Mesenchymal stem cell (in vitro differentiated cells and primary cell): ENCODE measurements at regions not wholly inside any gene's neighbourhood (a gene's known extent, or its start where the extent isn't known, plus 50 kb on each side); places are given as distances from the start of the nearest gene placed in this dataset.

Experiments
- DNase-seq: peaks from one replicate; pipeline ENCODE4 v3.0.0-alpha.2; 2013
- H2AFZ ChIP-seq: one replicate; pipeline ENCODE4 v1.6.1; 2013; ENCODE audit warnings: low read depth, mild to moderate bottlenecking, control low read depth, inconsistent platforms, low read length, moderate library complexity
- H2AK5ac ChIP-seq: 2 replicates; pipeline ENCODE4 v1.6.1; 2013; ENCODE audit warnings: low read length, moderate library complexity, mild to moderate bottlenecking, inconsistent platforms; ENCODE audit not compliant: severe bottlenecking
- H2BK120ac ChIP-seq: one replicate; pipeline ENCODE4 v1.6.1; 2013; ENCODE audit warnings: low read depth, mild to moderate bottlenecking, inconsistent platforms, low read length, moderate library complexity
- H2BK12ac ChIP-seq, 2 experiments: one replicate each; pipeline ENCODE4 v1.6.1; 2013; ENCODE audit warnings: inconsistent platforms in 2 of 2, low read length in 2 of 2, mild to moderate bottlenecking in 2 of 2, moderate library complexity in 2 of 2, control low read depth in 1 of 2
- H2BK15ac ChIP-seq: one replicate; pipeline ENCODE4 v1.6.1; 2013; ENCODE audit warnings: mild to moderate bottlenecking, low read depth, inconsistent platforms; ENCODE audit not compliant: poor library complexity, severe bottlenecking
- H2BK5ac ChIP-seq: 2 replicates; pipeline ENCODE4 v1.6.1; 2013; ENCODE audit warnings: low read depth, mild to moderate bottlenecking, low read length, control low read depth, inconsistent platforms; ENCODE audit not compliant: poor library complexity, severe bottlenecking
- H3K14ac ChIP-seq, 2 experiments: one replicate each; pipeline ENCODE4 v1.6.1; 2013; ENCODE audit warnings: inconsistent platforms in 2 of 2, low read length in 2 of 2, control low read depth in 1 of 2, mild to moderate bottlenecking in 1 of 2, moderate library complexity in 1 of 2
- H3K18ac ChIP-seq, 2 experiments: one replicate each; pipeline ENCODE4 v1.6.1; 2013; ENCODE audit warnings: inconsistent platforms in 2 of 2, low read length in 2 of 2, control low read depth in 1 of 2, low read depth in 1 of 2, mild to moderate bottlenecking in 1 of 2
- H3K23ac ChIP-seq, 2 experiments: one replicate each; pipeline ENCODE4 v1.6.1; 2013; ENCODE audit warnings: inconsistent platforms in 2 of 2, low read length in 2 of 2, mild to moderate bottlenecking in 2 of 2, moderate library complexity in 2 of 2, control low read depth in 1 of 2
- H3K27ac ChIP-seq: 2 replicates; pipeline ENCODE4 v1.5.1; 2013; ENCODE audit warnings: mild to moderate bottlenecking, moderate library complexity, low read length, control low read depth, inconsistent platforms; ENCODE audit not compliant: poor library complexity, severe bottlenecking
- H3K27me3 ChIP-seq, 2 experiments: 2 replicates each; pipeline versions ENCODE4 v1.6.1 to v1.7.0; 2013; ENCODE audit warnings: low read length in 2 of 2, mild to moderate bottlenecking in 2 of 2, moderate library complexity in 2 of 2, control low read depth in 1 of 2, inconsistent platforms in 1 of 2; ENCODE audit not compliant: control insufficient read depth in 1 of 2, insufficient read depth in 1 of 2
- H3K36me3 ChIP-seq, 2 experiments: 2 replicates each; pipeline versions ENCODE4 v1.6.1 to v1.7.0; 2013; ENCODE audit warnings: low read length in 2 of 2, control low read depth in 1 of 2, inconsistent platforms in 1 of 2, low read depth in 1 of 2, mild to moderate bottlenecking in 1 of 2; ENCODE audit not compliant: insufficient read depth in 2 of 2, control insufficient read depth in 1 of 2
- H3K4ac ChIP-seq, 2 experiments: one replicate each; pipeline ENCODE4 v1.6.1; 2013; ENCODE audit warnings: inconsistent platforms in 2 of 2, low read length in 2 of 2, mild to moderate bottlenecking in 2 of 2, moderate library complexity in 2 of 2, control low read depth in 1 of 2, low read depth in 1 of 2
- H3K4me1 ChIP-seq: 2 replicates; pipeline ENCODE4 v1.6.1; 2013; ENCODE audit warnings: low read depth, low read length, control low read depth; ENCODE audit not compliant: control insufficient read depth, insufficient read depth
- H3K4me2 ChIP-seq: 2 replicates; pipeline ENCODE4 v1.6.1; 2013; ENCODE audit warnings: low read length, mild to moderate bottlenecking, inconsistent platforms; ENCODE audit not compliant: poor library complexity, severe bottlenecking
- H3K4me3 ChIP-seq, 2 experiments: 2 replicates each; pipeline versions ENCODE4 v1.5.1 to v1.7.0; 2013; ENCODE audit warnings: low read length in 2 of 2, mild to moderate bottlenecking in 2 of 2, control low read depth in 1 of 2, low read depth in 1 of 2; ENCODE audit not compliant: insufficient read depth in 1 of 2
- H3K79me1 ChIP-seq: replicated peaks from 2 replicates; pipeline ENCODE4 v1.6.1; 2013; ENCODE audit warnings: mild to moderate bottlenecking, control low read depth, low read length, inconsistent platforms; ENCODE audit not compliant: poor library complexity, severe bottlenecking
- H3K9ac ChIP-seq: 2 replicates; pipeline ENCODE4 v1.7.0; 2013; ENCODE audit warnings: mild to moderate bottlenecking, low read length, moderate library complexity
- H3K9me3 ChIP-seq: 2 replicates; pipeline ENCODE4 v1.7.0; 2013; ENCODE audit warnings: mild to moderate bottlenecking, low read length; ENCODE audit not compliant: control insufficient read depth
- H4K8ac ChIP-seq: one replicate; pipeline ENCODE4 v1.6.1; 2013; ENCODE audit warnings: inconsistent platforms, mild to moderate bottlenecking, low read length, moderate library complexity
- H4K91ac ChIP-seq: one replicate; pipeline ENCODE4 v1.6.1; 2013; ENCODE audit warnings: mild to moderate bottlenecking, low read length, inconsistent platforms
- WGBS: methylation state at CpG from one replicate; pipeline ENCODE4 v1.1.7; 2013; ENCODE audit warnings: mixed read lengths; 5-methylcytosine and 5-hydroxymethylcytosine counted together

DNA sequence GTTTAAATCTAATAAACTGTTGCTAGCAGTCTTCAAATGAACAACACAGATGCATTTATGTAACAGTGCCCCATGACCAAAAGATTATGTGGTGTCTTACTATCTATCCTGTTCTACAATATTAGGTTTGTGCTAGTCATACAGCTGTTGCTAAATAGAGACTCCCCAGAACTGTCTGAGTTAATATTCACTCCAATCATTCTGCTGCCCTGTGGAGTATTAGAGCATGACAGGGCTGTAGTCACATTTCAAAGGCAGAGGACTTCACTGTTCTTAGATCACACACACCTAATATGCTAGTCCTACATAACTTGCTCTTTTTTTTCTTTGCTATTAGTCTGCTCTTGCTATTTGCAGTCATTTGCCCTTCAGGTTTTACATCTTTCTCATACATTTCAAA lies 157.6 kb upstream of the MDGA2 start:
- Histone ChIP-seq H3K79me1 (no peaks in the 10 kb centered on the region), H3K4me3 (no peak overlapping the region), H3K9me3 (peaks cover 19% of the 10 kb centered on the region), H2AFZ (no peak overlapping the region), H3K27me3 (no peaks in the 10 kb centered on the region), H3K9ac (no peak overlapping the region), H3K4me1 (no peaks in the 10 kb centered on the region), H2BK12ac (no peak overlapping the region), H2AK5ac (no peak overlapping the region), H2BK120ac (no peak overlapping the region), H2BK15ac (no peak overlapping the region), H4K91ac (no peak overlapping the region), H2BK5ac (no peak overlapping the region), H3K4me2 (no peak overlapping the region), H3K23ac (no peak overlapping the region), H3K18ac (no peak overlapping the region), H3K36me3 (no peaks in the 10 kb centered on the region), H3K14ac (no peak overlapping the region), H4K8ac (no peak overlapping the region), H3K27ac (no peak overlapping the region), H3K4ac (no peak overlapping the region)
- no peak for DNase-seq

DNA sequence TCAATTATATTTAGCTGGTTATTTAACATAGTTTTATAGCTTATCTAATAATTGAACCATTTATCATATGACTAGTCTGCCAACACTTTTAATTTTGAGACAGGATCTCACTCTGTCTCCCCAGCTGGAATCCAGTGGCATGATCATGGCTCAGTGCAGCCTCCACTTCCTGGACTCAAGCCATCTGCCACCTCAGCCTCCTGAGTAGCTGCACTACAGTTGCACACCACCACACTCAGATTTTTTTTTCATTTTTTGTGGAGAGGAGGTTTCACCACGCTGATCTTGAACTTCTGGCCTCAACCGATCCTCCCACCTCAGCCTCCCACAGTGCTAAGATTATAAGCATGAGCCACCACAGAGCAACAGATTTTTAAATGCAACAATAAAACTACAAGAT lies 151.4 kb upstream of the MDGA2 start:
- Histone ChIP-seq H2AK5ac (no peak overlapping the region), H2BK12ac (no peak overlapping the region), H3K27me3 (no peaks in the 10 kb centered on the region), H3K79me1 (no peaks in the 10 kb centered on the region), H4K91ac (no peak overlapping the region), H2BK15ac (no peak overlapping the region), H3K4ac (no peak overlapping the region), H2BK120ac (no peak overlapping the region), H3K18ac (no peak overlapping the region), H2AFZ (no peak overlapping the region), H3K9me3 (peaks cover 5% of the 10 kb centered on the region), H3K4me2 (no peak overlapping the region), H3K14ac (no peak overlapping the region), H3K9ac (no peak overlapping the region), H3K4me3 (no peak overlapping the region), H3K4me1 (no peaks in the 10 kb centered on the region), H3K27ac (no peak overlapping the region), H2BK5ac (no peak overlapping the region), H3K23ac (no peak overlapping the region), H3K36me3 (no peaks in the 10 kb centered on the region), H4K8ac (no peak overlapping the region)
- WGBS: no CpG with 5 or more reads among the region's 2 CpGs
- DNase-seq: no peak

DNA sequence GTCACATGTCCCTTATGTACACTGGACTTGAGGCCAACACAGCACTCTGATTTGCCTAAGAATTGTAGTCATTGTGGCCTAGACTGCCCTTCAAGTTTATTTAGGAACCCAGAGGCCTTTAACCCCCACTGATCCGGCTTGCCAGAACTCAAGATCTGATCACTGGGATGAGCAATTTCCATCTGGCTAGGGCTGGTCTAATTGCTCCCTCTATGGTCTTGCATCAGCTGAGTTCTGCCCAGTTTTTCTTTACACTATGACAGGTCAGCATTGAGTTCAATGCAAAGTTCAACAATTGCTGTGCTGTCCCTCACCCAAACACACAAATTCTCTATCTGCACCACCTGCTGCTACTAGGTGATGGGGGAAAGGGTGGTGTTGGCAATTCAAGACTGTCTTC lies 146.9 kb upstream of the MDGA2 start:
- no peak overlapping the region for H2AFZ ChIP-seq
- no peak overlapping the region for H4K91ac ChIP-seq
- no peak overlapping the region for H3K4me3 ChIP-seq
- no peak overlapping the region for H4K8ac ChIP-seq
- H2BK120ac ChIP-seq: no peak overlapping the region
- H3K27me3 ChIP-seq: no peaks in the 10 kb centered on the region
- no peak overlapping the region for H3K9ac ChIP-seq
- no peak overlapping the region for H3K18ac ChIP-seq
- no peak overlapping the region for H2BK5ac ChIP-seq
- H3K36me3 ChIP-seq: no peaks in the 10 kb centered on the region
- no peak overlapping the region for H3K27ac ChIP-seq
- no peak for DNase-seq
- no peak overlapping the region for H2AK5ac ChIP-seq
- no peak overlapping the region for H2BK15ac ChIP-seq
- H3K4ac ChIP-seq: no peak overlapping the region
- peaks cover 34% of the 10 kb centered on the region for H3K9me3 ChIP-seq
- H2BK12ac ChIP-seq: no peak overlapping the region
- H3K14ac ChIP-seq: no peak overlapping the region
- H3K23ac ChIP-seq: no peak overlapping the region
- no peaks in the 10 kb centered on the region for H3K79me1 ChIP-seq
- H3K4me1 ChIP-seq: no peaks in the 10 kb centered on the region
- H3K4me2 ChIP-seq: no peak overlapping the region
- 88% methylated on average over 1 of the region's 1 CpG for WGBS

DNA sequence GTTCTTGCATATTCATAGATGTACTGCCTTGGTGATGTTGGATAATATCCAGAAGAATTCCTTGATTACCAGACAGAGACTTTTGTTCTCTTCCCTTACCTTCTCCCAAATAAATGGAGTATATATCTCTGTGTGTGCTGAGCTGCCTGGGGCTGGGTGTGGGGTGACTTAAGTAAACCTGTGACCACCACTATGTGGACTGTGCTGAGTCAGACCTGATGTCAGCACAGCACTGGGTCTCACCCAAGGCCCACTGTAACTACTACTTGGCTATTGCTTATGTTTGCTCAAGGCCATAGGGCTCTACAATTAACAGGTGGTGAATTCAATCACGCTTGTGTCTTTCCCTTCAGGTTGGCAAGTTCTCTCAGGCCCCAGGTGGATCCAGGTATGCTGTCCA lies 145.7 kb upstream of the MDGA2 start:
- Histone ChIP-seq H3K14ac (no peak overlapping the region), H4K8ac (no peak overlapping the region), H2AK5ac (no peak overlapping the region), H3K9me3 (peaks cover 40% of the 10 kb centered on the region), H3K4me1 (no peaks in the 10 kb centered on the region), H3K27me3 (no peaks in the 10 kb centered on the region), H3K4me3 (no peak overlapping the region), H3K36me3 (no peaks in the 10 kb centered on the region), H2BK120ac (no peak overlapping the region), H2BK15ac (no peak overlapping the region), H2BK5ac (no peak overlapping the region), H3K23ac (no peak overlapping the region), H2AFZ (no peak overlapping the region), H2BK12ac (no peak overlapping the region), H3K4me2 (no peak overlapping the region), H3K79me1 (no peaks in the 10 kb centered on the region), H3K9ac (no peak overlapping the region), H3K18ac (no peak overlapping the region), H3K27ac (no peak overlapping the region), H3K4ac (no peak overlapping the region), H4K91ac (no peak overlapping the region)
- 78% methylated on average over 1 of the region's 1 CpG for WGBS
- no peak for DNase-seq
